K562 (cell line): ENCODE measurements at regions not wholly inside any gene's neighbourhood (a gene's known extent, or its start where the extent isn't known, plus 50 kb on each side); places are given as distances from the start of the nearest gene placed in this dataset.

Experiments
- ATAC-seq: fragments of 200-7000 bp; cut with Tn5 transposase; 3 replicates; pipeline ENCODE4 v1.9.1; 2020; ENCODE audit warnings: moderate library complexity
- BruUV-seq: library from RNA; stranded (reverse); fragments of 400-500 nt; replicated peaks from 2 replicates; lab custom pipeline; 2021; lab: Mats Ljungman, UMichigan
- CTCF ChIA-PET: fragments of 300-600 bp; formaldehyde crosslinking; extraction: SDS; loops from one replicate; lab custom pipeline; 2021; ENCODE audit warnings: low intra/inter-chr PET ratio; lab: Yijun Ruan, JAX
- POLR2A ChIA-PET: fragments of 300-600, 350-650 bp; sonication (Branson Sonifier 250); formaldehyde crosslinking; extraction: SDS; loops from one replicate; lab custom pipeline; 2021; ENCODE audit warnings: antibody characterized with exemption, inconsistent platforms; lab: Yijun Ruan, JAX
- DNase-seq, 4 experiments: peaks; one replicate each; pipeline versions ENCODE4 v3.0.0 to v3.0.0-alpha.2; 2011 to 2018; ENCODE audit warnings: low spot score in 3 of 4, mixed read lengths in 3 of 4; ENCODE audit errors: extremely low read depth in 1 of 4
- FAIRE-seq: peaks from 2 replicates; lab custom pipeline; 2011; peaks lifted over from hg19 to GRCh38; lab: Jason Lieb, UNC
- H2AFZ ChIP-seq: 2 replicates; pipeline ENCODE4 v1.6.0; 2011; ENCODE audit warnings: low read depth, low read length, control low read depth, inconsistent platforms
- H3K27ac ChIP-seq: fragments of 200-600 bp; 3 replicates; pipeline ENCODE4 v1.8.0; 2011; ENCODE audit warnings: low read depth, mild to moderate bottlenecking, control low read depth, inconsistent platforms, low read length, moderate library complexity, mixed read lengths; ENCODE audit errors: extremely low read depth
- H3K27me3 ChIP-seq, 2 experiments: fragments of 300-600 bp in 1 of 2; 2 replicates in 1 of 2; 3 replicates in 1 of 2; pipeline versions ENCODE4 v1.6.0 to v1.8.0; 2011; ENCODE audit warnings: inconsistent platforms in 2 of 2, low read length in 2 of 2, mild to moderate bottlenecking in 1 of 2, mixed read lengths in 1 of 2, moderate library complexity in 1 of 2; ENCODE audit not compliant: control insufficient read depth in 2 of 2, insufficient read depth in 2 of 2
- H3K36me3 ChIP-seq: fragments of 300-600 bp; 3 replicates; pipeline ENCODE4 v1.8.0; 2011; ENCODE audit warnings: mild to moderate bottlenecking, low read length, inconsistent platforms; ENCODE audit not compliant: control insufficient read depth, insufficient read depth
- H3K4me1 ChIP-seq, 2 experiments: fragments of 200-600 bp in 1 of 2; replicated peaks in 1 of 2; 2 replicates in 1 of 2; 3 replicates in 1 of 2; pipeline versions ENCODE4 v1.5.1 to v1.8.0; 2011; ENCODE audit warnings: inconsistent platforms in 2 of 2, low read length in 2 of 2, mild to moderate bottlenecking in 1 of 2, mixed read lengths in 1 of 2, moderate library complexity in 1 of 2; ENCODE audit not compliant: control insufficient read depth in 2 of 2, insufficient read depth in 2 of 2
- H3K4me2 ChIP-seq: 2 replicates; pipeline ENCODE4 v1.6.1; 2011; ENCODE audit warnings: low read length, control low read depth, inconsistent platforms, mixed read lengths; ENCODE audit not compliant: insufficient read depth
- H3K4me3 ChIP-seq: fragments of 200-600 bp; sonication (generic), shearing (Covaris generic); 2 replicates; pipeline ENCODE4 v1.5.1; 2016; ENCODE audit warnings: control low read depth, inconsistent platforms
- H3K79me2 ChIP-seq: fragments of 200-600 bp; 3 replicates; pipeline ENCODE4 v1.8.0; 2011; ENCODE audit warnings: low read length, inconsistent platforms; ENCODE audit not compliant: control insufficient read depth, insufficient read depth
- H3K9ac ChIP-seq, 2 experiments: 2 replicates each; pipeline versions ENCODE4 v1.6.0 to v1.6.1; 2011; ENCODE audit warnings: low read depth in 2 of 2, low read length in 2 of 2, control low read depth in 1 of 2, inconsistent platforms in 1 of 2, mild to moderate bottlenecking in 1 of 2, mixed read lengths in 1 of 2; ENCODE audit not compliant: insufficient read depth in 1 of 2
- H3K9me1 ChIP-seq: one replicate; pipeline ENCODE4 v1.6.0; 2011; ENCODE audit warnings: inconsistent platforms, mild to moderate bottlenecking, low read length, moderate library complexity; ENCODE audit not compliant: control insufficient read depth, insufficient read depth
- H3K9me3 ChIP-seq: replicated peaks from 2 replicates; pipeline ENCODE4 v1.5.1; 2011; ENCODE audit warnings: low read depth, low read length, inconsistent platforms; ENCODE audit not compliant: control insufficient read depth, insufficient read depth
- H4K20me1 ChIP-seq: replicated peaks from 2 replicates; pipeline ENCODE4 v1.6.1; 2011; ENCODE audit warnings: low read length, inconsistent platforms, mixed read lengths; ENCODE audit not compliant: control insufficient read depth, insufficient read depth
- CEBPB ChIP-seq: fragments of 450-650 bp; IDR thresholded peaks from 2 replicates; pipeline ENCODE4 v1.6.1; 2016; ENCODE audit warnings: missing genetic modification characterization, missing compliant biosample characterization
- GTF3C2 ChIP-seq: IDR thresholded peaks from 3 replicates; pipeline ENCODE4 v1.6.1; 2011; ENCODE audit warnings: borderline replicate concordance, mild to moderate bottlenecking, moderate library complexity; ENCODE audit not compliant: insufficient read length; ENCODE audit errors: extremely low read depth
- OTX1 ChIP-seq: fragments of 450-650 bp; formaldehyde crosslinking; IDR thresholded peaks from 2 replicates; pipeline ENCODE4 v1.4.0; 2022; ENCODE audit warnings: mild to moderate bottlenecking
- SRSF7 ChIP-seq: fragments of 200-400 bp; formaldehyde crosslinking; optimal IDR thresholded peaks from 2 replicates; pipeline ENCODE3; 2017; ENCODE audit warnings: mild to moderate bottlenecking, low read depth, low read length
- VEZF1 ChIP-seq: fragments of 200-800 bp; sonication (Bioruptor generic); IDR thresholded peaks from 2 replicates; pipeline ENCODE4 v1.6.1; 2017; ENCODE audit warnings: missing genetic modification characterization, missing compliant biosample characterization
- WGBS: fragments of 100-300 bp; shearing (Covaris generic); methylation state at CpG from one replicate; pipeline ENCODE4 v1.1.6; 2016; ENCODE audit warnings: low coverage, mixed read lengths; ENCODE audit not compliant: insufficient coverage; ENCODE audit errors: missing lambda C conversion rate; 5-methylcytosine and 5-hydroxymethylcytosine counted together
- in situ Hi-C: fragments of 300-500 bp; cut with MboI; formaldehyde crosslinking; loops from 4 replicates; pipeline ENCODE4 v1.15.0; 2018; ENCODE audit warnings: inconsistent platforms, mixed read lengths
- intact Hi-C: fragments of 100-400 bp; cut with micrococcal nuclease; formaldehyde crosslinking; loops from 2 replicates; pipeline ENCODE4 v1.14.2; 2022

- no peak for TF ChIP-seq CEBPB (tag)
- TF ChIP-seq SRSF7 = no peak
- no peak for TF ChIP-seq GTF3C2
Measured at GRCh38 chr1:184828369-184828717, 73.7 kb upstream of the EDEM3 start (continued).

- DNase-seq (no peak), FAIRE-seq (no peak), ATAC-seq (peak; percentile 16; the same call in 1 of the 3 replicates)
- H3K4me3 ChIP-seq = no peak overlapping the region
- WGBS = 71% methylated on average over 8 of the region's 8 CpGs
- H3K9me3 ChIP-seq = no peaks in the 10 kb centered on the region
- BruUV-seq = no TSS peak
- H3K79me2 ChIP-seq = no peaks in the 10 kb centered on the region
- no peak overlapping the region for H3K9ac ChIP-seq
- ChIA-PET CTCF (no interaction called here), POLR2A (interaction anchor here (0.5 to 0.8 kb wide), 2 partner anchors 9 to 64 kb away, joined by 3 read pairs; no protein-coding TSS in a partner anchor)
- no peak overlapping the region for H2AFZ ChIP-seq
- no peak for TF ChIP-seq OTX1 (CRISPR knock-in tag)
- no peak for TF ChIP-seq VEZF1
- peaks cover 4% of the 10 kb centered on the region; the same call in 2 of the 3 replicates for H3K36me3 ChIP-seq
- no peak overlapping the region for H3K27ac ChIP-seq
- no peaks in the 10 kb centered on the region for H3K9me1 ChIP-seq
- no peaks in the 10 kb centered on the region for H3K27me3 ChIP-seq
- intact Hi-C loops (no loop called here), in situ Hi-C loops (no loop called here)
- H4K20me1 ChIP-seq = no peaks in the 10 kb centered on the region
- H3K4me1 ChIP-seq = no peaks in the 10 kb centered on the region
- H3K4me2 ChIP-seq = no peak overlapping the region
Measured at GRCh38 chr1:184827600-184828368, 73.1 kb upstream of the EDEM3 start.
